ENCODE measurements at regions not wholly inside any gene's neighbourhood (a gene's known extent, or its start where the extent isn't known, plus 50 kb on each side); places are given as distances from the start of the nearest gene placed in this dataset.

DNA sequence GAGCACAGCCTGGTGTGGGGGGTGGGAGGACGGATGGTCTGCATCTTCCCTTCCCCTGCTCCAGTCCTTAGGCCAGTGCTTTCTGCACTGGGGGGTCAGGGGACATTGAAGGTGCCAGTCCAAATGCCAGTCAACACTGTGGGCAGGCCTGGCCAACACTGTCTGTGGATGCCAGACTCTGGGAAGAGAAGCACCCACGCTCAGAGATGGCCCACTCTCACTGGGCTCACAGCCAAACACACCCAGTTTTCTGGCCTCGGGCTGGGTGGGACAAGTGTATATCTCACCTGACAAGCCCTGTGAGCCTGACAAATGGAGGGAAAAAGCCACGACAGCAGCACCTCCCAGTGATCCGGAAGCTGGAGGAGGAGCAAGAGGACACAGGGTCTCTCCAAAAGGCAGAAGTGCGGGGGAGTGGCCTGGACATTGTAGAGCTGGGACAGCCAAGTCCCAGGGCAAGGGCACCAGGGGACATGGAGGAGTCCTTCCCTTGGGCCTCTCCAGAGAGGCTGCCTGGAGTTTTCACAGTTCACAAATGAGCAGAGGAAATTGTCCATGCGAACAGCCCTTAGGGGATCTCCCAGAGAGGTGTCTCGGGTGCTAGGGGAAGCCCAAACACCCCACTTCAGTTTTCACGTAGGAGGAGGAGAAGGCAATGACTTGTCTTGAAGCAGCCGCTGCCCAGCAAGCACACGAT is 79.3 kb downstream of the SDC1 start:
- POLR2A ChIA-PET = no interaction called here
- CTCF ChIA-PET = interaction anchor here (1.3 to 3.2 kb wide), 2 partner anchors 10 to 14 kb away, joined by 4 to 14 read pairs; no protein-coding TSS in a partner anchor
- no peak for DNase-seq (ENCODE audit: low read depth, low spot score)
- TF ChIP-seq, protein P1, sequence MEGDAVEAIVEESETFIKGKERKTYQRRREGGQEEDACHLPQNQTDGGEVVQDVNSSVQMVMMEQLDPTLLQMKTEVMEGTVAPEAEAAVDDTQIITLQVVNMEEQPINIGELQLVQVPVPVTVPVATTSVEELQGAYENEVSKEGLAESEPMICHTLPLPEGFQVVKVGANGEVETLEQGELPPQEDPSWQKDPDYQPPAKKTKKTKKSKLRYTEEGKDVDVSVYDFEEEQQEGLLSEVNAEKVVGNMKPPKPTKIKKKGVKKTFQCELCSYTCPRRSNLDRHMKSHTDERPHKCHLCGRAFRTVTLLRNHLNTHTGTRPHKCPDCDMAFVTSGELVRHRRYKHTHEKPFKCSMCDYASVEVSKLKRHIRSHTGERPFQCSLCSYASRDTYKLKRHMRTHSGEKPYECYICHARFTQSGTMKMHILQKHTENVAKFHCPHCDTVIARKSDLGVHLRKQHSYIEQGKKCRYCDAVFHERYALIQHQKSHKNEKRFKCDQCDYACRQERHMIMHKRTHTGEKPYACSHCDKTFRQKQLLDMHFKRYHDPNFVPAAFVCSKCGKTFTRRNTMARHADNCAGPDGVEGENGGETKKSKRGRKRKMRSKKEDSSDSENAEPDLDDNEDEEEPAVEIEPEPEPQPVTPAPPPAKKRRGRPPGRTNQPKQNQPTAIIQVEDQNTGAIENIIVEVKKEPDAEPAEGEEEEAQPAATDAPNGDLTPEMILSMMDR (IDR thresholded peaks at IDR 0.05; ENCODE audit: insufficient read depth, low read length, missing control alignments) = no peak
- no peak overlapping the region for H3K4me3 ChIP-seq (ENCODE audit: low read depth, low read length)

DNA sequence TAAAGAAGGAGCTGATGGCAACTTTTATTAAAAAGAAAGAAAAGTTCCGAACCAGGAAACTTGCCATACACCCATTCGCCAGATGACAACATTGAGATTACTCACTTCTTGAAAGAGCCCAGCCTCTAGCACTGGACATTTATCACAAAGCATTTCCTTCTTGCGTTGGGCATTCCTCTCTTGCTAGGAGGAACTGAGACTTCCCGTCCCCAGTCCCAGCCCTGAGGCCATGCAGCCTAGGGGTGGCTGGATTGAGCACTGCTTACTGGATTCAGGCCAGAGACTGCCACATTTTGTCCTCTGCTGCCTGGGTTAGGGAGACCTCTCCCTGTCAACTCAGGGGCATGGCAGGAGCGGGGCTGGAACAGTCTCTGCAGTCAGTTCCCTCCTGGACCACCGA is 80.1 kb downstream of the SDC1 start:
- TF ChIP-seq, protein P1 (IDR thresholded peaks at IDR 0.05; ENCODE audit: insufficient read depth, low read length, missing control alignments) = no peak
- H3K4me3 ChIP-seq (ENCODE audit: low read depth, low read length) = no peak overlapping the region
- CTCF ChIA-PET = interaction anchor here (1.3 to 3.2 kb wide), 3 partner anchors 9 to 129 kb away, joined by 3 to 14 read pairs (median 4); no protein-coding TSS in a partner anchor
- POLR2A ChIA-PET = no interaction called here
- no peak for DNase-seq (ENCODE audit: low read depth, low spot score)

DNA sequence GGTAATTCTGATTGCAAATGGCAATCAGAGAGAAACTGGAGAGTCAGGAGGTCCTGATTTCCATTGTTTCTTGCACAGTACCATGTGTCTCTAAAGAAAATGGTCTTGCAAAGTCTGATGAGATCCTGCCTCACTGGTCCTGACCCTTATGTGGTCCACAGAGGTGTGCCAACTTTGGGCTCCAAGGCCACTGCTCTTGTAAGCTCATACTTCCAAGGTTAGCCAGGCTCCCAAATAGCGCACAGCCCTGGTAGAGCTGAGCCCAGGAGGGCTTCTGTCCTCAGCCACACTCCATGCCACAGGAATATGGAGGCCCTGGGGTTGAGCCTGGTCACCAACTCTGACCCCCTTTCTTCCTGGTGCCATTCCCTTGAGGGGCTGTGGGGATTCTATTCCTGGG is 80.7 kb downstream of the SDC1 start:
- POLR2A ChIA-PET = no interaction called here
- no peak overlapping the region for H3K4me3 ChIP-seq (ENCODE audit: low read depth, low read length)
- CTCF ChIA-PET = interaction anchor here (1.0 to 3.2 kb wide), 4 partner anchors 9 to 129 kb away, joined by 3 to 14 read pairs (median 4); no protein-coding TSS in a partner anchor
- no peak for DNase-seq (ENCODE audit: low read depth, low spot score)
- TF ChIP-seq, protein P1 (IDR thresholded peaks at IDR 0.05; ENCODE audit: insufficient read depth, low read length, missing control alignments) = no peak

DNA sequence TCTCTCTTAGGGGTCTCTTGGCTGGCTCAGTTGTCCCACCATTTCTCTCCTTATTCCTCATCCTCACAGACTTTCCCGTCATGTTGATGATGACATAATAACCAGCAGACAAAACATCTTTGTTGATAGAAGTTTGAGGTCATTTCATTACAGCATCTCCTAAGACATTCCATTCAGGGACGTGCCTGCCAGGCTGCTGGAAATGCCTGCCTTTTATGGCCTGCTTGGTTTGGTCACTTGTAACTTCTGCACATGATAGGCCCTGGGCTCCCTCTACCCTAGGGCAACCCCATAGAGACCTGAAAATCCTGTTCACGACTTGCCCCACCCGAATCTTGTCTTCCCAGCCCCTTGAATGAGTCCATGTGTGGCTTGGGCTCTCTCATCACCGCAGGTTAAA is 81.7 kb downstream of the SDC1 start:
- TF ChIP-seq, protein P1 (IDR thresholded peaks at IDR 0.05; ENCODE audit: insufficient read depth, low read length, missing control alignments) = no peak
- ChIA-PET POLR2A (no interaction called here), CTCF (interaction anchor here (1.0 to 3.2 kb wide), 4 partner anchors 8 to 128 kb away, joined by 3 to 14 read pairs (median 4); no protein-coding TSS in a partner anchor)
- no peak for DNase-seq (ENCODE audit: low read depth, low spot score)
- H3K4me3 ChIP-seq (ENCODE audit: low read depth, low read length) = no peak overlapping the region

DNA sequence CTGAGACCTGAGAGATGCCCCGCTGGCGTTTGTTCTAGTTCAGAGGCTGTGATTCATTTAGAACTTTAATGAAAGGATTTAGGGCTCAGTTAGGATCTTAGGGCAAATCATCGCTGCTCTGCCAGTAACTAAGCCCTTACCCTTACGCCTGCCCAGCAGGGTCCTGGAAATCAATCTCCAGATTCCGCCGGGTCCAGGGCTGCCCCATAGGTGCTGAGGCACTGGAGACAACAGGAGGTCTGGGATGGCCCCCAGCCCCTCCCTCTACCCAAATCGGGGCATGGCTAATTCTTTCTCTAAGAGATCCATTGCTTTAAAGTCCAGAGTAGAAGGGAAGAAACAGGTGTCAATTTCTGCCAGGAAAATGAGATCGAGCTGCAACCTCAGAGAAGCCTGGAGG is 83.1 kb downstream of the SDC1 start:
- TF ChIP-seq, protein P1 (IDR thresholded peaks at IDR 0.05; ENCODE audit: insufficient read depth, low read length, missing control alignments) = no peak
- H3K4me3 ChIP-seq (ENCODE audit: low read depth, low read length) = no peak overlapping the region
- ChIA-PET CTCF (interaction anchor here (1.5 to 2.3 kb wide), 2 partner anchors 10 to 79 kb away, joined by 3 to 7 read pairs; no protein-coding TSS in a partner anchor), POLR2A (interaction anchor here (0.6 to 1.2 kb wide), 3 partner anchors 10 to 79 kb away, joined by 3 to 4 read pairs (median 3); no protein-coding TSS in a partner anchor)
- DNase-seq (ENCODE audit: low read depth, low spot score) = no peak

DNA sequence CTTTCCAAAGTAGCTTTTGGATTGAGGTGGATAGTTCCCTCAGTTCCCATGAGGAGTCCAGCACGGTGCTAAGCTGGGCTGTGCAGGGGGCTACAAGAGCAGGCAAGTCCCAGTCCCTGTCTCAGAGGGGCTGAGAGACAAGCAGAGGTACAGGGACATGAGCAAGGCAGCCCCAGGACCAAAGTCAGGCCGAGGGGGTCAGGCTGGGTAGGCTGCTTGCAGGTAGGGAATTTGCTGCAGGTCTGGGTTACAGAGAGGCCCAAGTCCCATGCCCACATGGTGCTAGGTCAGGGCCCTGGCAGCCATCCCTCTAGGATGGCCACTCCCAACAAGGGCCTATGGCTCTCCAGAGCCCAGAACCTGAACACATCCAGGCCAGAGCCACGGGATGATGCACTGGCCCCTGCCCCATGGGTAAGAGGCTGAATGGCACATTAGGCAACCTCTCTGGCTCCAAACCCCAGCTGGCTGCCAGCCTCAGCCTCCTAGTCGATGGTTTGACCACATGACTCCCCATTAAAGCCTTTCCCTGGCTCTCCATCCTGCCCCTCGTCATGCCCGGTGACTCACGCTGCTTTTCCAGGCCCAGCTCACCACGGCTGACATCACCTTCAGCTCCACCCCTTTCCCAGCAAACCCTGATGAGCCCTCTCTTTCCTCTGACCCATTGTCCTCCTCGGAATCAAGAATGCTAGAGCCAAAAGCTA is 83.7 kb downstream of the SDC1 start:
- ChIA-PET POLR2A (interaction anchor here (0.6 to 1.2 kb wide), 4 partner anchors 10 to 305 kb away, joined by 3 to 4 read pairs (median 3); partner anchors contain the start of gene RHOB), CTCF (interaction anchor here (1.2 to 3.4 kb wide), 4 partner anchors 9 to 84 kb away, joined by 3 to 25 read pairs (median 5); partner anchors contain the start of gene SDC1)
- H3K4me3 ChIP-seq (ENCODE audit: low read depth, low read length) = no peak overlapping the region
- TF ChIP-seq, protein P1 (IDR thresholded peaks at IDR 0.05; ENCODE audit: insufficient read depth, low read length, missing control alignments) = no peak
- peak; percentile 74 for DNase-seq (ENCODE audit: low read depth, low spot score)

Data from AG04449 (cell line).